ENCODE measurements at regions not wholly inside any gene's neighbourhood (a gene's known extent, or its start where the extent isn't known, plus 50 kb on each side); places are given as distances from the start of the nearest gene placed in this dataset.

DNA sequence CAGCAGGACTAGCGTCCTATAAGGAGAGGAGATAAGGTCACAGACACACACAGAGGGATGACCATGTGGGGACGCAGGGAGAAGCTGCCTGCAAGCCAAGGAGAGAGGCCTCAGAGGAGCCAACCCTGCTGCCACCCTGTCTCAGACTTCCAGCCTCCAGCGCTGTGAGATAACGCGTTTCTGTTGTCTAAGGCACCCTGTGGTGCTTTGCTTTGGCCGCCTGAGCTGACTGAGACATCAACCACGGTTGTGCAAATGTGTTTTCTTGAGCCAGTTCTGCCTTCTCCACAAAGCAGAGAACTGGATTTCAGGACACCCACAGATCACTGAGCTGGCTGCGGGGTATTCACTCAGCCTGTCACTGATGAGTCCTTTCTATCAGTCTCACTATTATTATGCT is 149.1 kb downstream of the NXNL2 start:
- FAIRE-seq (no peak), DNase-seq (ENCODE audit: insufficient read length, low spot score) (no peak)
- TF ChIP-seq PAX5 (IDR thresholded peaks at IDR 0.05; ENCODE audit: insufficient read depth, low read length, severe bottlenecking) (no peak), POU2F2 (IDR thresholded peaks at IDR 0.05; ENCODE audit: low read depth, low read length) (no peak), SPI1 (IDR thresholded peaks at IDR 0.05; ENCODE audit: low read depth, low read length) (no peak)

GRCh38 chr9:88684845-88685244 is 149.9 kb downstream of the NXNL2 start:
- DNase-seq (ENCODE audit: insufficient read length, low spot score) (no peak), FAIRE-seq (no peak)
- TF ChIP-seq POLR2A (IDR thresholded peaks at IDR 0.05; ENCODE audit: low read depth, low read length), result no peak
- no peak for TF ChIP-seq POU2F2 (IDR thresholded peaks at IDR 0.05; ENCODE audit: low read depth, low read length)
- no peak for TF ChIP-seq SPI1 (IDR thresholded peaks at IDR 0.05; ENCODE audit: low read depth, low read length)
- TF ChIP-seq POLR2AphosphoS5 (IDR thresholded peaks at IDR 0.05; ENCODE audit: low read depth, low read length), result no peak
- TF ChIP-seq TAF1 (IDR thresholded peaks at IDR 0.05; ENCODE audit: low read depth, low read length), result no peak
- no peak for TF ChIP-seq PAX5 (IDR thresholded peaks at IDR 0.05; ENCODE audit: insufficient read depth, low read length, severe bottlenecking)

GRCh38 chr9:88685966-88686365 is 151.0 kb downstream of the NXNL2 start:
- FAIRE-seq (no peak), DNase-seq (ENCODE audit: insufficient read length, low spot score) (no peak)
- TF ChIP-seq PAX5 (IDR thresholded peaks at IDR 0.05; ENCODE audit: insufficient read depth, low read length, severe bottlenecking) (no peak), SPI1 (IDR thresholded peaks at IDR 0.05; ENCODE audit: low read depth, low read length) (no peak), TAF1 (IDR thresholded peaks at IDR 0.05; ENCODE audit: low read depth, low read length) (no peak), POLR2AphosphoS5 (IDR thresholded peaks at IDR 0.05; ENCODE audit: low read depth, low read length) (no peak), POU2F2 (IDR thresholded peaks at IDR 0.05; ENCODE audit: low read depth, low read length) (no peak), POLR2A (IDR thresholded peaks at IDR 0.05; ENCODE audit: low read depth, low read length) (no peak)

DNA sequence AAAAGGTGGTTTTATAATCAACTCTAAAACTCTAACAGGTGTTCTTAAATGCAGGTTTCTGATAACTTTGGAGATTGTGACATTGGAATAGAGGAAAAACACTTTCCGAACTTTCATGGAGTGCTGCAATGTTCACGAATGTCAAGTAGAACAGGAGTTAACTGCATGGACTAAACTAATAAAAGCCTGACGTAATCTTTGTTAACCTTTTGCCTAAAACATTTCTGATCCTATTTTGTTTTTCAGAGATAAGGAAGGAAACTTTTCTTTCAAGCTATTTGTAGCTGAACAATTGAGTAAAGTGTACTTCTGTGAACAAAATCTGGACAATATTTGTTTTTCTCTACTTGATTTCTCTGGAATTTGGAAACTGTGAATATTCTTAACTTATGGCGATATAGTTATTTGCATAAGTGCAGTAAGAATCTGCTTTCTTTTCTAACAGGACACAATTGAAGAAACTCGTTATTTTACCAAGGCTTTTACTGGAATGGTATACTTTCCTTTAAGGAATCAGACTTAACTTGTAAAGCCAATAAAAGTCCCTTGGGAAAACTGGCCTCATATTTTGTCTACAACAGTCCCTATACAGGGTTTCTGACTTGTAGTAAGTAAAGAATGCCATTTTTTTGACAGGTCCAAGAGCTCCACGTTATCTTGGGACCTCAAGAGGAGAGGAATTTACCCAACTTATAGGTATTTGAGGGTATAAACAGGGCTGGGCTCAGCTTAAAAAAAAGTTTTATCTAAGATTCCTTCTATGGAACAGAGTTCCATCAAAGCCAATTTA is 154.7 kb downstream of the NXNL2 start:
- no peak for DNase-seq (ENCODE audit: insufficient read length, low spot score)
- FAIRE-seq, result no peak
- TF ChIP-seq POLR2A (IDR thresholded peaks at IDR 0.05; ENCODE audit: low read depth, low read length), result no peak

DNA sequence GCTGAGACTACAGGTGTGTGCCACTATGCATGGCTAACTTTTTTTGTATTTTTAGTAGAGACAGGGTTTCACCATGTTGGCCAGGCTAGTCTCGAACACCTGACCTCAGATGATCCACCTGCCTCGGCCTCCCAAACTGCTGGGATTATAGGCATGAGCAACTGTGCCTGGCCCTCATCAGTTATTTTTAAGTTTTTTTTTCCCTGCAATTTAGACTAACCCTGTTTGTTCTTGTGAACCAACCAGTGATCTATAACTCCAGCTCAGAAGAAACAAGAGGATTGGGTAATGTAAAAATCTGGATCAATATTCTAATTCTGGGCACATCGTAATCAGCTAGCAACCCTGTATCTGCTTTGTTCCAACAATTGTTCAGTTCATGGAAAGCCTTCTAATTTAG is 155.7 kb downstream of the NXNL2 start:
- DNase-seq (ENCODE audit: insufficient read length, low spot score), result no peak
- TF ChIP-seq TAF1 (IDR thresholded peaks at IDR 0.05; ENCODE audit: low read depth, low read length), result no peak
- no peak for TF ChIP-seq SPI1 (IDR thresholded peaks at IDR 0.05; ENCODE audit: low read depth, low read length)
- no peak for TF ChIP-seq POLR2A (IDR thresholded peaks at IDR 0.05; ENCODE audit: low read depth, low read length)
- no peak for TF ChIP-seq POU2F2 (IDR thresholded peaks at IDR 0.05; ENCODE audit: low read depth, low read length)
- no peak for TF ChIP-seq PAX5 (IDR thresholded peaks at IDR 0.05; ENCODE audit: insufficient read depth, low read length, severe bottlenecking)
- no peak for TF ChIP-seq POLR2AphosphoS5 (IDR thresholded peaks at IDR 0.05; ENCODE audit: low read depth, low read length)
- no peak for FAIRE-seq

DNA sequence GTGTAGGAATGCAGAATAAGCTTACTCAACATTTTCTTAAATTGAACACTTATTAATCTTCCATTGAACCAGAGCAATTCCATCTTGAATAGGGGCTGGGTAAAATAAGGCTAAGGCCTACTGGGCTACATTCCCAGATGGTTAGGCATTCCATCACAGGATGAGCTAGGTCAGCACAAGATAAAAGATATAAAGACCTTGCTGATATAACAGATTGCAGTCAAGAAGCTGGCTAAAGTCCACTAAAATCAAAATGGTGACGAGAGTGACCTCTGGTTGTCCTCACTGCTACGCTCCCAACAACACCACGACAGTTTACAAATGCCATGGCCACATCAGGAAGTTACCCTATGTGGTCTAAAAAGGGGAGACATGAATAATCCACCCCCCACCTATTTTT is 156.1 kb downstream of the NXNL2 start:
- TF ChIP-seq SPI1 (IDR thresholded peaks at IDR 0.05; ENCODE audit: low read depth, low read length), result no peak
- no peak for TF ChIP-seq POU2F2 (IDR thresholded peaks at IDR 0.05; ENCODE audit: low read depth, low read length)
- no peak for TF ChIP-seq TAF1 (IDR thresholded peaks at IDR 0.05; ENCODE audit: low read depth, low read length)
- TF ChIP-seq POLR2AphosphoS5 (IDR thresholded peaks at IDR 0.05; ENCODE audit: low read depth, low read length), result no peak
- no peak for TF ChIP-seq POLR2A (IDR thresholded peaks at IDR 0.05; ENCODE audit: low read depth, low read length)
- TF ChIP-seq PAX5 (IDR thresholded peaks at IDR 0.05; ENCODE audit: insufficient read depth, low read length, severe bottlenecking), result no peak
- DNase-seq (ENCODE audit: insufficient read length, low spot score), result no peak
- FAIRE-seq, result no peak

GRCh38 chr9:88691811-88692210 is 156.8 kb downstream of the NXNL2 start:
- no peak for DNase-seq (ENCODE audit: insufficient read length, low spot score)

GRCh38 chr9:88692827-88693226 is 157.8 kb downstream of the NXNL2 start:
- DNase-seq (ENCODE audit: insufficient read length, low spot score), result no peak
- no peak for TF ChIP-seq POLR2AphosphoS5 (IDR thresholded peaks at IDR 0.05; ENCODE audit: low read depth, low read length)
- no peak for TF ChIP-seq POLR2A (IDR thresholded peaks at IDR 0.05; ENCODE audit: low read depth, low read length)
- no peak for TF ChIP-seq SPI1 (IDR thresholded peaks at IDR 0.05; ENCODE audit: low read depth, low read length)
- TF ChIP-seq PAX5 (IDR thresholded peaks at IDR 0.05; ENCODE audit: insufficient read depth, low read length, severe bottlenecking), result no peak
- TF ChIP-seq TAF1 (IDR thresholded peaks at IDR 0.05; ENCODE audit: low read depth, low read length), result no peak
- no peak for TF ChIP-seq POU2F2 (IDR thresholded peaks at IDR 0.05; ENCODE audit: low read depth, low read length)
- no peak for FAIRE-seq

More at GRCh38 chr9:88691811-88692210, 156.8 kb downstream of the NXNL2 start:
- no peak for FAIRE-seq
- no peak for TF ChIP-seq PAX5 (IDR thresholded peaks at IDR 0.05; ENCODE audit: insufficient read depth, low read length, severe bottlenecking)
- TF ChIP-seq POU2F2 (IDR thresholded peaks at IDR 0.05; ENCODE audit: low read depth, low read length), result no peak
- no peak for TF ChIP-seq POLR2AphosphoS5 (IDR thresholded peaks at IDR 0.05; ENCODE audit: low read depth, low read length)
- TF ChIP-seq SPI1 (IDR thresholded peaks at IDR 0.05; ENCODE audit: low read depth, low read length), result no peak
- TF ChIP-seq POLR2A (IDR thresholded peaks at IDR 0.05; ENCODE audit: low read depth, low read length), result no peak
- TF ChIP-seq TAF1 (IDR thresholded peaks at IDR 0.05; ENCODE audit: low read depth, low read length), result no peak

- DNase-seq (ENCODE audit: insufficient read length, low spot score) (no peak), FAIRE-seq (no peak)
- no peak for TF ChIP-seq POLR2AphosphoS5 (IDR thresholded peaks at IDR 0.05; ENCODE audit: low read depth, low read length)
- no peak for TF ChIP-seq TAF1 (IDR thresholded peaks at IDR 0.05; ENCODE audit: low read depth, low read length)
- no peak for TF ChIP-seq SPI1 (IDR thresholded peaks at IDR 0.05; ENCODE audit: low read depth, low read length)
- TF ChIP-seq POU2F2 (IDR thresholded peaks at IDR 0.05; ENCODE audit: low read depth, low read length), result no peak
- no peak for TF ChIP-seq PAX5 (IDR thresholded peaks at IDR 0.05; ENCODE audit: insufficient read depth, low read length, severe bottlenecking)
- no peak for TF ChIP-seq POLR2A (IDR thresholded peaks at IDR 0.05; ENCODE audit: low read depth, low read length)
Observed at GRCh38 chr9:88694625-88695024, 159.6 kb downstream of the NXNL2 start.

DNA sequence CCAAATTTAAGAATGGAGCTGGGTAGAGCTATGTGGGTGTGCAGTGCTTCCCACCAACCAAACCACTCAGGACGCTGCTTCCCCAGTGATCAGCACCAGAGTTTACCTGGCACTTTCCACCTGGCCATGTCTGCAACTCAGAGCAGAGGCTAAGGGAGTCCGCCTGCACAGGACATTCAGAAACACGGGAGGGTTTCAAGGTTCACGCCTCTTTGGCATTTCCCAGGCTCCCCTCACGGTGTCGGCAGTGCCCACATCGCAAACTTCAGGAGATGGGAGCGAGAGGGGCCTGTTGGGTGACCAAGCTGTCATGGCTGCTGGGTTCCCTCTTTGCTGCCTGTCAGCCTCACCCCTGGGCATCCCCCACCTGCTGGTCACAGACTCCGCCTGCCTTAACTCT is 161.5 kb downstream of the NXNL2 start:
- no peak for FAIRE-seq
- TF ChIP-seq TAF1 (IDR thresholded peaks at IDR 0.05; ENCODE audit: low read depth, low read length) (no peak), POLR2A (IDR thresholded peaks at IDR 0.05; ENCODE audit: low read depth, low read length) (no peak), PAX5 (IDR thresholded peaks at IDR 0.05; ENCODE audit: insufficient read depth, low read length, severe bottlenecking) (no peak), POU2F2 (IDR thresholded peaks at IDR 0.05; ENCODE audit: low read depth, low read length) (no peak), POLR2AphosphoS5 (IDR thresholded peaks at IDR 0.05; ENCODE audit: low read depth, low read length) (no peak), SPI1 (IDR thresholded peaks at IDR 0.05; ENCODE audit: low read depth, low read length) (no peak)
- DNase-seq (ENCODE audit: insufficient read length, low spot score), result no peak

Measured in GM12891 (cell line).